ENCODE measurements at regions not wholly inside any gene's neighbourhood (a gene's known extent, or its start where the extent isn't known, plus 50 kb on each side); places are given as distances from the start of the nearest gene placed in this dataset.
"Not testable (repeated sequence)": the region's sequence is repeated elsewhere in the genome, so short reads cannot be mapped to it uniquely, and the experiment has no call there.

GRCh38 chr4:110424144-110424543 is 51.8 kb upstream of the ENPEP start:
- CTCF ChIA-PET: no interaction called here
- POLR2A ChIA-PET: no interaction called here
- no peak for TF ChIP-seq CTCF (IDR thresholded peaks at IDR 0.05; ENCODE audit: control extremely low read depth, extremely low read depth, low read depth, missing control alignments)
- DNase-seq (ENCODE audit: extremely low spot score): no peak

- no peak for DNase-seq (ENCODE audit: extremely low spot score)
- CTCF ChIA-PET: no interaction called here
These were observed 57.3 kb upstream of the ENPEP start for GRCh38 chr4:110418641-110419040.

GRCh38 chr4:110417136-110417535 is 58.8 kb upstream of the ENPEP start:
- TF ChIP-seq CTCF (IDR thresholded peaks at IDR 0.05; ENCODE audit: control extremely low read depth, extremely low read depth, low read depth, missing control alignments): no peak
- CTCF ChIA-PET: no interaction called here
- no peak for DNase-seq (ENCODE audit: extremely low spot score)
- POLR2A ChIA-PET: no interaction called here

More at GRCh38 chr4:110418641-110419040, 57.3 kb upstream of the ENPEP start:
- no peak for TF ChIP-seq CTCF (IDR thresholded peaks at IDR 0.05; ENCODE audit: control extremely low read depth, extremely low read depth, low read depth, missing control alignments)
- POLR2A ChIA-PET: no interaction called here

GRCh38 chr4:110415478-110415877 is 60.5 kb upstream of the ENPEP start:
- ChIA-PET POLR2A (no interaction called here), CTCF (no interaction called here)
- TF ChIP-seq CTCF (IDR thresholded peaks at IDR 0.05; ENCODE audit: control extremely low read depth, extremely low read depth, low read depth, missing control alignments): no peak
- DNase-seq (ENCODE audit: extremely low spot score): no peak

GRCh38 chr4:110415041-110415440 is 60.9 kb upstream of the ENPEP start:
- DNase-seq (ENCODE audit: extremely low spot score): no peak
- ChIA-PET POLR2A (no interaction called here), CTCF (no interaction called here)
- TF ChIP-seq CTCF (IDR thresholded peaks at IDR 0.05; ENCODE audit: control extremely low read depth, extremely low read depth, low read depth, missing control alignments): no peak

GRCh38 chr4:110414561-110414920 is 61.4 kb upstream of the ENPEP start:
- no peak for DNase-seq (ENCODE audit: extremely low spot score)
- CTCF ChIA-PET: no interaction called here
- no peak for TF ChIP-seq CTCF (IDR thresholded peaks at IDR 0.05; ENCODE audit: control extremely low read depth, extremely low read depth, low read depth, missing control alignments)
- POLR2A ChIA-PET: no interaction called here

- CTCF ChIA-PET; POLR2A ChIA-PET; DNase-seq (ENCODE audit: extremely low spot score): not testable (repeated sequence)
These were observed 62.0 kb upstream of the ENPEP start for GRCh38 chr4:110413807-110414560.

All from GM10248 (cell line).